Hepatocyte (in vitro differentiated cells): ENCODE measurements at regions not wholly inside any gene's neighbourhood (a gene's known extent, or its start where the extent isn't known, plus 50 kb on each side); places are given as distances from the start of the nearest gene placed in this dataset.

Experiments
- CTCF ChIP-seq: fragments of 200-600 bp; sonication (generic); IDR thresholded peaks from 2 replicates; pipeline ENCODE4 v1.5.1; 2016; ENCODE audit warnings: antibody characterized with exemption, mild to moderate bottlenecking; ENCODE audit not compliant: poor library complexity
- EZH2 ChIP-seq: fragments of 200-600 bp; sonication (generic); IDR thresholded peaks from 2 replicates; pipeline ENCODE4 v1.6.1; 2016; ENCODE audit warnings: antibody characterized with exemption, mild to moderate bottlenecking, borderline replicate concordance

GRCh38 chr10:78146200-78146599 lies 112.5 kb downstream of the RPS24 start:
- TF ChIP-seq EZH2 (no peak), CTCF (no peak)
